HG02981 (cell line): ENCODE measurements at regions not wholly inside any gene's neighbourhood (a gene's known extent, or its start where the extent isn't known, plus 50 kb on each side); places are given as distances from the start of the nearest gene placed in this dataset.

Source experiments
- ATAC-seq: cut with Tn5 transposase; IDR thresholded peaks from one replicate; pipeline ENCODE4 v1.9.1; 2021; ENCODE audit warnings: mild to moderate bottlenecking, moderate library complexity; ENCODE audit not compliant: unreplicated experiment

GRCh38 chr2:121860033-121860757 is 104.7 kb downstream of the TSN start:
- ATAC-seq = no peak

- ATAC-seq = no peak
Measured at GRCh38 chr2:121860758-121861227, 105.3 kb downstream of the TSN start.

DNA sequence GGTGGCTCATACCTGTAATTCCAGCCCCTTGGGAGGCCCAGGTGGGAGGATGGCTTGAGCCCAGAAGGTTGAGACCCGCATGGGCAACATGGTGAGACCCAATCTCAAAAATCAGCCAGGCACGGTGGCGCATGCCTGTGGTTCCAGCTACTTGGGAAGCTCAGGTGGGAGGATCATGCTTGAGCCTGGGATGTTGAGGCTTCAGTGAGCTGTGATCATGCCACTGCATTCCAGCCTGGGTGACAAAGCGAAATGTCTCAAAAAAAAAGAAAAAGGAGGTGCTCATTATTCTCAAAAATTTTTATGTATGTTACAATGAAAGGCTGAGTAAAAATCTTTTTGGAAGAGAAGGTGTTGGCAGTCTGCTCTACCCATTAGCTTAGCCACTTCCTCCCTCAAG is 106.8 kb downstream of the TSN start:
- ATAC-seq = no peak

- no peak for ATAC-seq
Measured at GRCh38 chr2:121865914-121866313, 110.5 kb downstream of the TSN start.

GRCh38 chr2:121866789-121867188 is 111.3 kb downstream of the TSN start:
- no peak for ATAC-seq

DNA sequence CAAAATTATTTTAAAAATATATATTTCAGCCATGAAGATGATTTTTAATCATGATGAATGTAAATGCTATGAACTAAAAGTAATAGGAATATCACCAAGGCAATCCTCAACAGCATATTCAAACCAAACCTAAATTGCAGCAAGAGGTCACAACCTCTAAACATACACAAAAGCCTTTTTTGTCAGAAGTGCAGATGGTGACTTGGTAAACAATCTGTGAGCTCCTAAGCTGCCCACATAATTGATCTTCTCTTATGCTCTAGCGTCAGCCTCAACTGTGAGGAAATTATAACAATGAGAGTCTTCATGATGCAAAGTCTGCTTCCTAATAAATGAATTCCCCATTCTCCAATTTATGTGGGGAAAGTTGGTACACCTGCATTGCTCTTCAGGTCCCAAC is 113.2 kb downstream of the TSN start:
- ATAC-seq = no peak

GRCh38 chr2:121869363-121869762 is 113.9 kb downstream of the TSN start:
- ATAC-seq = no peak

GRCh38 chr2:121869873-121870272 is 114.4 kb downstream of the TSN start:
- no peak for ATAC-seq

DNA sequence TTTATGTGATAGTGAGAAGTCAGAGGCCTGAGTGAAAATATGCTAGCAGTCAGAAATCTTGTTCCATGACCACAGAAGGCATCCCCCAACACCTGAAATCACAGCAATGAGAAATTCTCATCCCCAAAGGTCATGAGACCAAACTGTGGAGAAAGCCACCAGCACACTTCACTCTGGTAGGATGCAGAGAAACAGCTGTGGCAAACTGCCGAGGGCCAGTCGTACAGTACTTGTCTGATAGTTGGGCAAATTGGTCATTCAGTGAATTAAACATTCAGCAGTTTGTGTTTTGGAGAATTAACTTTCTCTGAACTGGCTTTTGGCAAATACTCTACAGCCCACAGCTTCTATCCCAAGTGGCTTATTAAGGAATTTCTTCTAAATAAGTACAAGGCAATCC is 117.2 kb downstream of the TSN start:
- no peak for ATAC-seq

GRCh38 chr2:121873864-121874263 is 118.4 kb downstream of the TSN start:
- no peak for ATAC-seq

DNA sequence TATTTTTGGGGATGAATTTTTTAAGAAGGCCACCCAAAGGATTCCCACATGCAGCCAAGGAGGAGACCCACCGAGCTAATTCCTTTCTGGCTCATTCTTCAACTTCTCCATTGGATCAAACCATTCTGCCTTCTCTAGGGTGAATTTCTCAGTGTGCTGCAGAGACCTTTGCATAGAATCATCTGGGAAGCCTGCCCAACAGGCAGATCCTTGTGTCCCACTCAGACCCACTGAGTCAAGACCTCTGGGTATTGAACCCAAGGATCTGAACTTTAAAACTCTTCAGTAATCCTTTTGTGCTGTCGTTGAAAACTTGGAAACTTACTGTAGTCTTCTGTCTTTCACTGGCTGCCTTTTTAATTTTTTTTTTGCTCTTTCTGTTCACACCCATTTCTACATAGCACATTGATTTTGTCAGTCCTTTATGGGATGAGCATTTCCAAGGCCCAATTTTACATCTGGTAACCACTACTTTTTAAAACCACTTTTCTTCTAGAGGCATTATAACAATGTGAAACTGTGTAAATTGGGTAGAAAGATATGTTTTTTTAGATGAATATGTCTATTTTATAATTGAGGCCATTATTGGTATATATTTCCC is 120.2 kb downstream of the TSN start:
- ATAC-seq = no peak

GRCh38 chr2:121877366-121877765 is 121.9 kb downstream of the TSN start:
- no peak for ATAC-seq

GRCh38 chr2:121880283-121880682 is 124.8 kb downstream of the TSN start:
- no peak for ATAC-seq

DNA sequence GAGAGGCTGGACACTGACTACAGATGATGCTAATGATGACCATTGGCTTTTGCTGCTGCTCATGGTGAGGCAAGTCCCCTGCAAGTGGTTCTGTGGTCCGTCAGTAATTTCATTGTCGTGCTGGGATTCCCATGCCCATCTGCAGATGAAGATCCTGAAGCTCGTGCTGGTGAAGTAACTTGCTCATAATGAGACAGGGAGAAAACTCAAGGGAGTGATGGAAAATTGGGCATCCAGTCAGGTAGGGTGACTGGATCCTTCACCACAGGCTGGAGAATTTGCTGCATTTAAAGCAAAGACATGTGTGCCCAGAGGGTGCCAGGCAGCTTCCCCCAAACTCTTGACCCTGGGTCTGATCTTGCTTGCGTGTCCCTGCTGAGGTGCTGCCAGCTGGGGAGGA is 125.6 kb downstream of the TSN start:
- no peak for ATAC-seq

- ATAC-seq = no peak
Measured at GRCh38 chr2:121881950-121882349, 126.5 kb downstream of the TSN start.

- no peak for ATAC-seq
Measured at GRCh38 chr2:121884078-121884477, 128.6 kb downstream of the TSN start.

DNA sequence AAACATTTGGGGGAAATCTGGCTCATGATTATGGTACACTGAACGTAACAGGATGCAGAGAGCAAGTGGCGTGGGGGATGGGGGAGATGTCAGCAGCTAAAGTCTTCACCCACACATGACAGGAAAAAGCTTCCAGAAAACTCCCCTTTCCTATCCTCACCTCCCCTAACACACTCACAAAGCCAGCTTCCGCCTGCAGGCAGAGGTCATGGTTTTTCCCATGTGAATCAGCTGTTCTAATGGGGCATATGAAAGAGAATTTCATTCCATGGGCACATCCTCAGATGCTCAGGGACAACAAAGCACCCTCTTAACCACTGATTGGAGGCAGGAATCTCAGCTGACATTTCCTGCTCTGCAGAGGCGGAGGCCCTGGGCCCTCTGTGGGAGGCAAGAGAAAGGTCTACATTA is 129.1 kb downstream of the TSN start:
- ATAC-seq = no peak

DNA sequence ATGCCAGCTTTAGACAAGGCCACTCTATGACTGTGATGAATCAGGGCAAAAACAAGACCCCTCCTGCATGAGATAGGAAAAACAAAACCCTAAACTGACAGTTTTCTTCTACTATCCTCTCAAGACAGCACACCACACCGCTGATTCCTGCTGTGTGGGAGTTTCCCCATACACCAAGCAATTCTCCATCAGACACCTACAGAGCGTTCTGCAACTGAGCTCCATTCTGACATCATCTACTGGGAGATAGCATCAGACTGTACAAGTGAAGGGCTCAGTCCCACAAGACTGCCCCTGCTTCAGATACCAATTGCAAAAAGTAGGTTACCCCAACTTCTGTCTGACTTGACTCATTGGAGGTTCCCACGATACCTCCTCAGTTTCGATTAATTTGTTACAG is 130.6 kb downstream of the TSN start:
- no peak for ATAC-seq

DNA sequence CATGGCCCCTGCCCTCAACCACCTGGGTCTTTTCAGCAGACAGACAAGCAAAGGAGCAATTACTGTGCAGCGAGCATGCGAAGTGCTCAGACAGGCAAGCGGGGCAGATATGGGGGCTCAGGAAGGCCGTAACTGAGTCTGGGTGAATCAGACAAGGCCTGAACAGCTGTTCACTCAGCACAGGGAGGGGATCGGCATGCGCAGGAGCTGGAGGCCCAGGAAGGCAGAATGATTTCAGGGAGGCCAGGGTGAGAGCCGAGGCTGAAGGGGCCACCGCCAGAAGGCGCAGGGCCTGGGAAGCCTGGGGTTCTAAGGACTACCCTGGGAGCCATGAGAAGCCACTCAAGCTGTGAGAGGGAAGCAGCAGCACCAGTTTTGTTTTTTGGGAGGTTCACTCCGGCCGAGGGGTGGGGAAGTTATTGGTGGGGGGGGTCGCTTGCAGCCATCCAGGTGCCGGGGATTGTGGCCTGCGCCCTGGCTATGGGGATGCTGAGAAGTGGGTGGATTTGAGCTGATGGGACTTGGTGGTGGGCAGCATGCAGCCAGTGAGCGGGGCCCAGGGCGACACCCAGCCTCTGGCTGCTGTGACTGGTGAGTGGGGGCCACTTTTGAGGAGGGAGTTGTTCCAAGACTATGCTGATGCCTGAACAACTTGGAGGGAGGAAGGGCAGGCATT is 132.2 kb downstream of the TSN start:
- ATAC-seq = no peak

- ATAC-seq = peak; percentile 92
Measured at GRCh38 chr2:121888189-121888557, 132.7 kb downstream of the TSN start.

DNA sequence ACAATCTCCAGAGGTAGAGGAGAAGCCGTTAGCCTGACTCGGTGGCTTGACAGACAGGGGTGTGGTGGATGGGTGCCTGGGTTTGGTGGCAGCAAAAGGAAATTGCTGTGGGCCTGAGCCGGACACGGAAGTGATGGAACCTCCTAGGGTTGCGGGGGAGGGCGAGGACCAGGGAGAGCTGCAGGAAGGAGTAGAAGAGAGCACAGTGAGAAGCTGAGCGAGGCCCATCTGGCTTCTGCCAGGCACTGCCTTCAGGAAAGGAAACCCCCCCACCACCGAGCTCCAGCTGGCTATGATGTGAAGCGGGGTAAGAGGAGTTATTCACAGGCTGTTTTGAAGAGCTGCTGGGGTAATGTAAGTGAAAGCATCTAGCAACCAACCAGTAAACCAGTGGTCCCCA is 134.6 kb downstream of the TSN start:
- ATAC-seq = no peak
